ENCODE measurements at regions not wholly inside any gene's neighbourhood (a gene's known extent, or its start where the extent isn't known, plus 50 kb on each side); places are given as distances from the start of the nearest gene placed in this dataset.

GRCh38 chr13:60887711-60888110 lies 490.7 kb downstream of the TDRD3 start:
- intact Hi-C loops (cut with DNase I; ENCODE audit: low total_unique reads), result no loop called here
- 77 to 92% methylated on average over 2 of the region's 2 CpGs for WGBS, 2 donors
- no peak for DNase-seq (ENCODE audit: low spot score in 2 of 2)
- H3K4me3 ChIP-seq (ENCODE audit: low read depth, poor library complexity, severe bottlenecking), result no peak overlapping the region
- no peak for TF ChIP-seq CTCF (IDR thresholded peaks at IDR 0.05)
- no peak for TF ChIP-seq POLR2A (IDR thresholded peaks at IDR 0.05)

GRCh38 chr13:60881507-60881906 lies 484.5 kb downstream of the TDRD3 start:
- WGBS, 2 donors, result 59 to 63% methylated on average over 1 of the region's 1 CpG
- no peak for DNase-seq (ENCODE audit: low spot score in 2 of 2)
- no peak overlapping the region for H3K4me3 ChIP-seq (ENCODE audit: low read depth, poor library complexity, severe bottlenecking)
- intact Hi-C loops (cut with DNase I; ENCODE audit: low total_unique reads), result no loop called here
- TF ChIP-seq CTCF (IDR thresholded peaks at IDR 0.05) (no peak), POLR2A (IDR thresholded peaks at IDR 0.05) (no peak)

- no peak for TF ChIP-seq POLR2A (IDR thresholded peaks at IDR 0.05)
- no peak for TF ChIP-seq CTCF (IDR thresholded peaks at IDR 0.05)
- no peak for DNase-seq (ENCODE audit: low spot score in 2 of 2)
- WGBS, 2 donors, result 57 to 58% methylated on average over 2 of the region's 2 CpGs
Observed at GRCh38 chr13:60873116-60873515, 476.1 kb downstream of the TDRD3 start.

GRCh38 chr13:60869941-60870613 lies 473.1 kb downstream of the TDRD3 start:
- no peak overlapping the region for H3K4me3 ChIP-seq (ENCODE audit: low read depth, poor library complexity, severe bottlenecking)
- 77 to 87% methylated on average over 7 of the region's 7 CpGs for WGBS, 2 donors
- TF ChIP-seq CTCF (IDR thresholded peaks at IDR 0.05) (no peak), POLR2A (IDR thresholded peaks at IDR 0.05) (no peak)
- DNase-seq (ENCODE audit: low spot score in 2 of 2), result no peak
- intact Hi-C loops (cut with DNase I; ENCODE audit: low total_unique reads), result no loop called here

More at GRCh38 chr13:60873116-60873515, 476.1 kb downstream of the TDRD3 start:
- intact Hi-C loops (cut with DNase I; ENCODE audit: low total_unique reads), result no loop called here
- no peak overlapping the region for H3K4me3 ChIP-seq (ENCODE audit: low read depth, poor library complexity, severe bottlenecking)

- WGBS, 2 donors, result 81 to 89% methylated on average over 3 of the region's 3 CpGs
- intact Hi-C loops (cut with DNase I; ENCODE audit: low total_unique reads), result no loop called here
- no peak for DNase-seq (ENCODE audit: low spot score in 2 of 2)
- no peak for TF ChIP-seq CTCF (IDR thresholded peaks at IDR 0.05)
- no peak for TF ChIP-seq POLR2A (IDR thresholded peaks at IDR 0.05)
- H3K4me3 ChIP-seq (ENCODE audit: low read depth, poor library complexity, severe bottlenecking), result no peak overlapping the region
Observed at GRCh38 chr13:60869225-60869624, 472.2 kb downstream of the TDRD3 start.

GRCh38 chr13:60862036-60862435 lies 465.0 kb downstream of the TDRD3 start:
- DNase-seq (ENCODE audit: low spot score in 2 of 2), result no peak
- TF ChIP-seq POLR2A (IDR thresholded peaks at IDR 0.05), result no peak
- TF ChIP-seq CTCF (IDR thresholded peaks at IDR 0.05), result no peak
- 62 to 81% methylated on average over 1 of the region's 1 CpG for WGBS, 2 donors
- intact Hi-C loops (cut with DNase I; ENCODE audit: low total_unique reads), result no loop called here
- no peak overlapping the region for H3K4me3 ChIP-seq (ENCODE audit: low read depth, poor library complexity, severe bottlenecking)
